HG03521 (cell line): ENCODE measurements at regions not wholly inside any gene's neighbourhood (a gene's known extent, or its start where the extent isn't known, plus 50 kb on each side); places are given as distances from the start of the nearest gene placed in this dataset.

ENCODE experiments used
- ATAC-seq: cut with Tn5 transposase; IDR thresholded peaks from one replicate; pipeline ENCODE4 v1.9.1; 2021; ENCODE audit warnings: mild to moderate bottlenecking, moderate library complexity; ENCODE audit not compliant: unreplicated experiment

DNA sequence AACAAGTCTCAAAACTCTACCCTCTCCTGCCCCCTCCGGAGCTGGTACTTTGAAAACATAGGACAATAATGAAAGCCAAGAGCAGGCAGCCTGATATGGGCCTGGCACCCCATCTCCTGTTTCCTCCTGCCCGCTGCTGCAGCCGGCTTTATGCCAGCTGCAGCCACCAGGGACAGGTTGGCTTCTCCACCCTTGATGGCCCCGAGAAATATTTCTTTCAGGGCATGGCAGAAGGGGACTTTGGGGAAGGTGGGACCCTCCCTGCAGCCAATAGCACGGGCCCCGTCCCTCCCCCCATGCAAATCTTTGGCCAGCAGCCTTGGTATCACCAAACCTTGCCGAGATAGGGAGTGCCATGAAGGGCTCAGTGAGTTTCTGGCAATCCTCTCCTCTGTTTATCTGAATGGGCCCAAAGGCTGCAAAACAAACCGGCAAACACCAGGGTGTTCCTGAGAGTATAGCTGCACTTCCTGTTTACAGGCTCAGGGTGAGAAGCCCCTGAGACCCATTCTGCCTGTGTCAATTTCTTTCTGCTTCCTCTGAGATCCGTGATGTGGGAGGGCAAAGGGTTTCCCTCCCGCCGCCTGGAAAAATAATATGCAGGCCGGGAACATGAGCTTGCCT, 73.4 kb upstream of the BOD1 start:
- peak; percentile 52 for ATAC-seq

DNA sequence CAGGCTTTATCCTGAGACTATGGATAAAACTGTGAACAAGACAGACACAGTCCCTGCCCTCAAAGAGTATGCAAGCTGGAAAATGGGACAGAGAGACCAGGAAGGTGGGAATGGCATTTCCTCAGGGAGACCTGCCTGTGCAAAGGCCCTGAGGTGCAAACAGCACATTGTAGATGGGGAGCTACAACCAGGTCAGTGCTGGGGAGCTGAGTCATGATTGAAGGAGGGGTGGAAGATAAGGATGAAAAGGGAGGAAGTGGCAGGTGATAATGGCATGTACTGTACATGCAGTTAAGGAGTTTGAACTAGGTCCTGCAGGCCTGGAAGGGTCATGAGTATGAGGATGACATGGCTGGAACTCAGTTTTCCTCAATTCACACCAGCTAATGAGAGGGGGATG, 75.5 kb upstream of the BOD1 start:
- no peak for ATAC-seq

DNA sequence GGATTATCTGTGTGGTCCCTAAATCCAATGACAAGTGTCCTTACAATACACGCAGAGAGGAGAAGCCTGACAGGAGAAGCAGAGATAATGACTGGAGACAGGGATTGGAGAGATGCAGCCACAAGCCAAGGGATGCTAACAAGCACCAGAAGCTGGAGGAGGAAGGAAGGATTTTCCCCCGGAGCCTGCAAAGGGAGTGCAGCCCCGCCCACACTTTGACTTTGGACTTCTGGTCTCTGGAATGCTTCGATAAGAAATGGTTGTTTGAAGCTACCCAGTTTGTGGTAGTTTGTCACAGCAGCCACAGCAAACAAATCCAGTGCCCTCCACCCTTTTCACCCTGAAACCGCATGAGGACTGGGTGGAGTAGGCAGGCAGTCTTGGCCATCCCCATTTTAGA, 77.2 kb upstream of the BOD1 start:
- ATAC-seq, result no peak

DNA sequence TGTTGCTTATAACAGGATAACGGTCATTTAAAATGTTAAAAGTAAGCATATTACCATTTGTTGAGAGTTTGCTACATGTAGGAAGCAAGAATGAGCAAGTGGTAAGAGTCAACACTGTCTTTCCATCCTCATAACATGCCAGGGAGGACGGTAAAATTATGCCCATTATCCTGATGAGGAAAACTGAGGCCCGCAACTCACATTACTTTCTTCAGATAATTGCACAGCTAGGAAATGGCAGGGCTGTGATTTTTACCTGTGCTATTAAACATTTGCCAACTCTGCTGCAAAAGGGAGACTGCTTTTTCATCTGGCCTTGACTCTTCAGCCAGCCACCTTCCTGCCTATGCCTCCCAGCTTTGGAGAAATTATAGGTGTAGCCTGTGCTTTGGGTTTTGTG, 79.8 kb upstream of the BOD1 start:
- ATAC-seq, result no peak

DNA sequence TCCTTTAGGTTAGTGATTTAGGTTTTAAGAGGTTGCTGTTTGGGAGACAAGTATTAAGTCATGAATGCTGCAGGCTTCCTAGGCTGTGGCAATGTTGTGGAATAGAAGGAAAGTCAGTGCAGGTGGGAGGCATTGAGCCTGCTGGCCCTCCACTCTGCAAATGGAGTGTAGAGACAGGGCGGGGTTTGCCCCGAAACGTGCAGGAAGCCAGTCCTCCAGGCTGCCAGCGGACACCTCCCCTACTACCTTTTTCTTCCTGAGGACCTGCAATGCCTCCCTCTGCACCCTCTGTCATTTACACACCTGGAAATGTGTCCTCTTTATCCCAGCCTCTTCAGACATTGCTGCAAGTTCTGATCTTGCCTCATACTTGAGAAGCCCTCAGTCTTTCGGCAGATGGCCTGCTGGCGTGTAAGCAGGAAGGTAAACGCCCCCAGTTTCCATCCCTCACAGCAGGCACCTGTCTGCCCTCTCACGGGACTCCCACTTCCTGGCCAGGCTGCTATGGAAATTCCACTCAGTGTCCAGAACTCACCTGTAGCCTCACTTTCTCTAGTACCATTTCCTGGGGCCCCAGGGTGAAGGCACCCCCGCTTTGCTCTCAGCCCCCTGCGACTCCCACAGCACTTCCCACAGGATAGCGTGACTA, 81.6 kb upstream of the BOD1 start:
- ATAC-seq, result no peak

DNA sequence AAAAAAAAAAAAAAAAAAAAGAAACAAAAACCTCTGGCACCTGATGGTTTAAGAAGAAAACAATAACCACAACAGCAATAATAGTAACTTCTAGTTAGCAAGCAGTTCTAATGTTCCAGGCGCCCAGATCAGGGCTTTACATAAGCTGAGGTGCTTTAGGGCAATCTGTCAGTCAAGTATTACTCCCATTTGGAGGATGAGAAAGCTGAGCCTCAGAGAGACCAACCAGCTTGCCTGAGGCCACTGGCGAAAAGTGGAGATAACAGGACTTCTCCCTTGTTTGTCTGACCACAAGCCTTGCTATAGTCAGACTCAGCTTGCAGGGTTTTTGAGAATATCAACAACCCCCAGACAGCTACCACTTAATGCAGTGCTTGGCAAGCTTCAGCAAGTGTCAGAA, 83.5 kb upstream of the BOD1 start:
- ATAC-seq, result no peak

DNA sequence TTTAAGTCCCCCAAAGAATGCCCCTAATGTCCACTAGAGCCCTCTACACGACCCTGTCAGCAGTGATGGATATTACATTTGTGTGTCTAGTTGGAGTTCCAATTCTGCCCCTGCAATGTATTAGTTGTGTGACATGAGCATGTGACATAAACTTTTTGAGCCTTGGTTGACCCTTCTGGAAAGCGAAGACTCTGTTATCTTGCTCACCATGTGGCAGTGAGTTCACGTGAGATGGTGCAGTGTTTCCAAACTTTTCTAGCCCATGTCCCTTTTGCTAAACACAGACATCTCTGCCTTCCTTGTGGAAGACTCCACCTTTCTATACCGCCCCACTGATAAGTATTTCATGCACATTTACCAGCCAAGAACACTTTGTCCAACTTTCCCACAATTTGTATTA, 87.0 kb upstream of the BOD1 start:
- no peak for ATAC-seq

DNA sequence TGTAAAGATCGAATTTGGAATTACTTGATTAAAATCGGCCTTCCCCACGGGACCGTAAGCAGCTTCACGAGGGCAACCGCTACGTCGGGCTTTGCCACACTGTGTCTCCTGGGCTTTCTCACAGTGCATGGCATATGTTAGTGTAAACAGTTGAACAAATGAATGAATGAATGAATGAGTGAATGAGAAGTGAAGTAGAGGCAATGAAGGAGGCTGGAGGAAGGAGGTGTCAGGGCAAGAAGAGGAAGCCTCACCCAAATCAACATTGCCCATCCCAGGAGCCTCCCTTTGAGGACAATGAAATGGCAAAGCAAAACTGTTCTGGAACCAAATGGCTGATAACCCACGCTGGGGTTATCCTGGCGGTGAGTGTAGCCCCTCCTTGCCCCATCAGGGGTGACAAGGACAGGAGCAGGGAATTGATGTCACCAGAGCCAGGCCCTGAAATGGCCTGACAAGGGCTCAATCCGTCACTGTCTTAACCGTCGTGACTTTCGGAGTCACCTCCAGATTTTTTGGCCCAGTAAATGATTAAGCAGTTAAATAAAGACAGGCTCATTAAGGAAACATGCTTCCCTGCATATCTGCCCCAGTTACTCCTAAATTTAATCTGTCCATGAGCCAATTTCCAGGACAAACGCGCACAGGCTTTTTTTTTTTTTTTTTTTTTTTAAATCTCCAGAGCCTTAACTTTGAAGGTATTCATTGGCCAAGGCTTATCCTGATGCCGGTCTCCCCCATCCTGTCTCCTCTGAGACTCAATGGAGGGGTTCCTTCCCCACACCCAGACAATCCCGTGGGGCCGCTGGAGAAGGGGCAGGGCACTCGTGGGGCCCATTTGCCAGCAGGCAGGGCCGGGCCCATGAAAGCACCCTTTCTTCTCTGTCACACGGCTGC, 88.4 kb upstream of the BOD1 start:
- ATAC-seq, result no peak

DNA sequence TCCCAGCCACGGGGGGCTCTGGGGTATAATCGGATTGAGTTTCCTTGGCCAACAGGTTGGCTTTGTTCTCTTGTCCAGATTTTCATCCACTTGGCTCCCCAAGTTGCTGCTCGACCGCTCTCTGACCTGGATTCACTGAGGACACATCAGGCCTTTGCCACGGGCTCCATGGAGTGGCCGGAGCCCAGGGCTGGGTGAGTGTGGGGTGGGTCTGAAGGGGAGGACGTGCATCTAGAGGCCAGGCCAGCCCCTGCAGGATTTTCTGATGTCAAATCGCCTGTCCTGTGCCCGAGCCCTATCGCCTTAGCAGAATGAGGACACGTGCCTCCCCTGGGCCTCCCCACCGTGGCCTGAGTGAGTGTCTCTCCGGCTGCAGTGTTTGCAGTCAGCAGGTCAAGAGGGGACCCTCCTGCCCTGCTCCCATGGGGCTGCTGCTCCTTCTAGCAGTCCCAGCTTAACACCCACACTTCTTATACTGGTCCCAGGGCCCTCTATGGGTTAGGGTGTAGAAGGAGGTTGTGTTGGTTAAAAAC, 89.1 kb upstream of the BOD1 start:
- no peak for ATAC-seq

DNA sequence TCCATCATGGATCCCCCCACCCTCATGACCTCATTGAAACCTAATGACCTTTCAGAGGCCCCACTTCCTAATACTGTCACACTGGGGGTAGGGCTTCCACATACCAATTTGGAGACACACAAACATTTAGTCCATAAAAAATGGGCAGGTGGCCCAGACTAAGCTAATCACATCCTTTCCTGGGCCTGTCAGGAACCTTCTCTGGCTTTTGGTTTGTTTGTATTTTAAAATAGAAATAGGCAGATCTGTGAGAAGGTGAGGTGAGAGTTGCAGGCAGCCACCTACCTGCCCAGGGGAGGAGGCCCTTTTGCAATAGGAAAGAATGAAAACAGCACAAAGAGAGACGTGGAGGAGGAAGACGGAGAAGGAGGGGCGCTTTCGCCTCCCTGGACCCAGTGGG, 90.2 kb upstream of the BOD1 start:
- ATAC-seq, result no peak

DNA sequence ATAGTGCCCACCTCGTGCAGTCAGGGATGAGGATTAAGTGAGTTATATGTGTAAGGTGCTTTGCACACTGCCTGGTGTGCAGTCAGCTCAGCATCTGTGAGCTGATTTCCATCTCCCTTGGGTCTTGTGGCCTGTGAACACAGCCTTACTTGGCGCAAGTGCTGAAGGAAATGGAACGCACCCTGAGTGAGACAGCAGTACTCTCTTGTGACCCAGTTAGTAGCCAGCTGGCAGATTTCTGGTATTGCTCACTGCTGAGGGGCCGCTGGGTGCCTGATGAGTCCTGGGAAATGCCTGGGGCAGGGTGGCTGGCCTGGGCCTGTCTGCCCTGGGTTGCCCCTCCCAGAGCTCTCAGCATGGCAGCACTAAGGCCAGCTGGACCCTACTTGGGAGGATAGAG, 90.9 kb upstream of the BOD1 start:
- peak; percentile 57 for ATAC-seq

DNA sequence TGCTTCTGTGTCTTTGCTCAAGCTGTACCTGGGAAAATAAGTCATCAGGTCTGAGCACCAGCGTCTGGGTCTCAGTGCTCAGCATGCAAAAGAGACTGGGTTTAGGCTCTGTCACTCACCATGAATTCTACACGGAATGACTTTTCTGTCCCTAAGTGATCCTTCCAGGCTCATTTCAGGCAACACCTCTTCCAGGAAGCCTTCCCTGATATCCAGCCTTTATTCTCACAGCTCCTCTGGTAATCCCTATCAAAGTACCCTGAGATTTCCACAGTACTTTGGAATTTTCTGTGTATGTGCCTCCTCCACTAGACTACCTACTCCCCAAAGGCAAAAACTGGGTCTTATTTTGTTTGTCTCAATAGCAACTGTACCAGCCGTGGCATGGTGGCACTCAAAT, 92.7 kb upstream of the BOD1 start:
- no peak for ATAC-seq

DNA sequence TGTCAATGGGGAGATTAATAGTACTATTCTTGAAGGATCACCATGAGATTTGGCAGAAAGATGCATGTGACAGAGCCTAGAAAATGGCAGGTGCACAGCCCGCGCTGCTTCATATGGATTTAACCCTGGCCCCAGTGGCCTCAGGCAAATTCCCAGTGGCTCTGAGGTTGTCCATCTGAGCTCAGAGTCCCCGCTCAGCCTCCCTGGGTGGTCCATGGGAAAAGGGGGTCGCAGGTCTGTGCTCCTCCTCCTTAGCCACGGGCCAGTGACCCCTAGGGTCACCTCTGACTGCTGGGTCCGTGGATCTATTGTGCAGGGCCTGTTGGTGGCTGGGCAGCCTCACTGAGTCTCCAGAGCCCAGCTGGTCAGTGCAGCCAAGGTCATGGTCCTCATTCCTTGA, 93.3 kb upstream of the BOD1 start:
- no peak for ATAC-seq

DNA sequence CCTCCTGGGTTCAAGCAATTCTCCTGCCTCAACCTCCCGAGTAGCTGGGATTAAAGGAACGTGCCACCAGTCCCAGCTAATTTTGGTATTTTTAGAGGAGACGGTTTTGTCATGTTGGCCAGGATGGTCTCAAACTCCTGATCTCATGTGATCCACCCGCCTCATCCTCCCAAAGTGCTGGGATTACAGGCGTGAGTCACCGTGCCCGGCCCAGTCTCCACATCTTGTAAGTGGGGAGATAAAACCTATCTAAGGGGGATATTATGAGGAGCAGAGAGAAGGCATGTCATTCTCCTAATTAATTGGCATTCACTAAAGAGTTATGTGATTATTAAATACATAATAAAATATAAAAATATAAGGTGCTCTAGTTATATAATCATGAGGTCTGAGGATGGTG, 94.1 kb upstream of the BOD1 start:
- no peak for ATAC-seq

DNA sequence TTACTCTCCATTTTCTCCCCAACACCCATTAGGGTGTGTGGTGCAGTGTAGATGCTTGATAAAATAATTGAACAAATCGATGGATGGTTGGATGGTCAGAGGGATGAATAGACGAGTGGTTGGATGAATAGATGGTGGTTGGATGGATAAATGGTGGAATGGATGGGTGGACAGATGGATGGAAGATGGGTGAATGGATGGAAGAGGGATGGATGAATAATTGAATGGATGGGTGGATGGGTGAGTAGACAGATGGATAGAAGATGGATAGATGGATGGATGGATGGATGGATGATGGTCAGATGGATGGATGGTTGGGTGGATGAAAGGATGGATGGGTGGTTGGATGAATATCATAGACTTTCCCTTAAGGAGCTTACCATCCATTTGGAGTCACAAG, 95.0 kb upstream of the BOD1 start:
- no peak for ATAC-seq

DNA sequence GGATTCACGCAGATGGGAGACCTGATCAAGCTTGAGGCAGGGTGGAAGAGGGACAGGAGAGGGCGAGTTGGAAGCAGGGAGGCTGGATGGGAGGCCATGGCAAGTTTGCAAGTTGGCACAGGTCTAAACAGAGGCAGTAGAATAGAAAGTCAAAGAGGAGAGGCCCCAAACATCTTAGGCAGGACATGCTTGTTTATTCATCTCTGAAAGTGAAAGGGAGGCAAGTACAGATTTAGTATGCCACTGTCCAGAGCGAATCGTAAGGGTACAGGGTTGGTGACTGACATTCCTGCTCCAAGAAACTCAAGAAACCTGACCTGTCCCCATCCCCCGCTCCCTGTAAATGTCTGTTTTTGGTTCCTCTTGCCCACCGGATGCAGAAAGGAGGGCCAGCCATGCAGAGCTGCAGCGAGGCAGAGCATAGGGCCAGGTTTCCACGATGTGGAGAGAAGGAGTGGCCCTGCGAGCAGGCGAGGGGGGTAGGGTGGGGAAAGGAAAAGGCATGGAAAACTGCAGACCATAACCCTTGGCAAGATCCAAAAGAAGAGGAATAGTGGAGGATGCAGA, 96.2 kb upstream of the BOD1 start:
- ATAC-seq, result no peak

DNA sequence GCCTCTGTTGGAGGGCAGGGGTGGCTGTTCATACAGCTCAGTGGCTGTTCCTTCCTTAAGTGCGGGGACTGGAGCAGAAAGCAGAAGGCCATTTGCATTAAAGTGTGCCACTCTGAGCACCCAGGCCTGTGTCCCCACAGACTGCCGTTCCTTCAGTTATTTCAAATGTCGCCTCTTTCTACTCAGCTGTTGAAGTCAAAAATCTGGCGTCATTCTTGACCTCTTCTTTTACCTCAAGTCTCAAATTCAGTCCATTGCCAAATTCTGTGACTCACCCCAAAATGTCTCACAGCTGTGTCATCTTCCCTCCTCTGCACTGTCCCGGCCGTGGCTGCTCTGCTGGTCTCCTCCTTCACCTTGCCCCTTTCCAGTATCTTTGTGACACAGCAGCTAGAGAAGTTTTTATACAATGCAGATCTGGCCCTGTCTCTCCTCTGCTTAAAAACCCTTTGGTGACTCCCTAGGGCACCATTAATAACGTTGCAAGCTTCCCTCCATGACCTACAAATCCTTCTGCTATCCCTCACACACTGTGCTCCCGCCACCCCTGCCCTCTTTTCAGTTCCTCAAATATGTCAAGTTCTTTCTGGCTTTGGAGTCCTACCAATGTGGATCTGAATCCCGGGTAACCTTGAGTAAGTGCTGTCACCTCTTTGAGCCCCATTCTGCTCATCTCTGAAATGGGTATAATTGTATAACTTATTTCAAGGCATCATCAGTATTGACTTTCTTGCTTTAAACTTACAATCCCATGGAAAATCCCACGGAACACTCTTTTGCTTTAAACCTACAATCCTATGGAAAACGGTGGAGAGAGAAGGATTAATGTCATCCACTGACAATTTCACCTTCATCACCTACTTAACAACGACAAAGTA, 98.3 kb upstream of the BOD1 start:
- no peak for ATAC-seq

DNA sequence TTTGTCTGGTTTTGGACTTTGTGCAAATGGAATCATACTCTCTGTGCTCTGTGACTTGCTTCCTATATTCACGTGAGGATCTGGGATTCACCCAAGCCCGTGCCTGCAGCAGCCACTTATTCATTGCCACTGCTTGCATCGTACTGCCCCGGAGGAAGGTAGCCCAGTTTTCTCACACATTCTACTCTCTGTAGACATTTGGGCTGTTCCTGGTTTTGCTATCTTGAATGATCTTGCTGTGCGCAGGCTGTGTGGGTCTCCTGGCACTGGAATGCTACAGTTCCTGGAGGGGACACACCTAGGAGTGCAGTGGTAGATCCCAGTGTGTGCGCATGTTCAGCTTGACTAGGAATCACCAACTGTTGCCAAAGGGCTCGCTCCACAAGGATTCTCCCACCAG, 99.2 kb upstream of the BOD1 start:
- ATAC-seq, result no peak

DNA sequence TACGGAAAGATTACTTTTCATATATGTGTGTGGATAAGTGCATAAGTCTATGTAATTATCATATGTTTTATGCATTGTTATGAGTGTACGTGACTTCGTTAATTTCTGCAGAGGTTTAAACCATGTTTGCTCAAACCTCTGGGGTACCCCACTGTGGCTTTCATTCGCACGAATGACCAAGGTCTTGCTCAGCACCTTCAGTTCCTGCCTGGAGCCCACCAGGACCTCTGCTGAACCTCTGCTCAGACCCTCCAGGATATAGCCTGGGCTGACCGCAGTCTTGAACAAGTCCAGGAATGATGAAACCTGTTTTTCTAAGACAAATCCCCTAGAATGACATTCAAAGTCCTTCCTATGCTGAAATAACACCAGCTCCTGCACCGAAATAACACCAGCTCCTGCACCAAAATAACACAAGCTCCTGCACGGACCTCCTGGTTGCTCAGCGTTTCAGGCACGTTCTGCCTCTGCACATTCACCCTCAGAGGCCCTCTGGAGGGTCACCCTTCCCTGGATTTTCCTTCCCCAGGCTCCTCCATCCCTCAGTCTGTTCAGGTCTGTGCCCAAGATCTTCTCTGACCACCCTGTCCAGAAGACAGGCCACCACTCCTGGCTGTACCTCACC, 99.7 kb upstream of the BOD1 start:
- ATAC-seq, result no peak

DNA sequence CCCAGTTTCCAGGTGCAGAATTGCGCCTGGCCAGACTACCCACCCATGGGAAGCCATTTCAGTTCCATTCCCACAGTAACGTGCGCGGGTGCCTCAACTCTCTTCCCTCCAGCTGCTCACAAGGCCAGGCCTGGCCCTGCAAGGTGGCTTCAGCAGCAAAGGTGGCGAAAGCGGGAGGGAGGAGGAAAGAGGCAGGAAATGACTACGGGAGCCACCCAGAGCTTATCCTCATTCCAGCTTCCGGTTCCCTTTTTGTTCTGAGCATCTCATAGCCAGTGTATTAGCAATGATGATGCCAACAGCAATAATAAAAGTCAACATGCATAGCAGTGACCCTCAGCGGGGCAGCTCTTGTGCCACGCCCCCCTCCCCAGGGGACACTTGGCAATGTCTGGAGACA, 101.5 kb upstream of the BOD1 start:
- ATAC-seq, result no peak
